Esophagus squamous epithelium (tissue), 5 donors: ENCODE measurements at regions not wholly inside any gene's neighbourhood (a gene's known extent, or its start where the extent isn't known, plus 50 kb on each side); places are given as distances from the start of the nearest gene placed in this dataset.

Experiments used
- DNase-seq: peaks from one replicate; lab custom pipeline; 2025; lab: John Stamatoyannopoulos, UW
- H3K27ac ChIP-seq, 4 donors: fragments of 200-600 bp; sonication (generic); one replicate each; pipeline ENCODE4 v1.5.1; 2016 to 2019; ENCODE audit warnings: mild to moderate bottlenecking in 1 of 4
- H3K27me3 ChIP-seq, 4 donors: fragments of 200-600 bp; sonication (generic); 1 replicate in 3 of 4; 2 replicates in 1 of 4; pipeline versions ENCODE4 v1.5.1 to v1.6.0; 2017 to 2021; ENCODE audit warnings: antibody characterized with exemption in 1 of 4
- H3K36me3 ChIP-seq, 3 donors: fragments of 200-600 bp; sonication (generic); one replicate each; pipeline ENCODE4 v1.5.1; 2016 to 2019
- H3K4me1 ChIP-seq, 3 donors: fragments of 200-600 bp; sonication (generic); one replicate each; pipeline ENCODE4 v1.5.1; 2017 to 2019
- H3K4me3 ChIP-seq, 4 donors: fragments of 200-600 bp; sonication (generic); 1 replicate in 3 of 4; 2 replicates in 1 of 4; pipeline ENCODE4 v1.5.1; 2016 to 2019; ENCODE audit warnings: mild to moderate bottlenecking in 2 of 4, moderate library complexity in 1 of 4
- H3K9me3 ChIP-seq, 3 donors: fragments of 200-600 bp; sonication (generic); one replicate each; pipeline ENCODE4 v1.5.1; 2016 to 2019
- CTCF ChIP-seq, 6 experiments: fragments of 450-650 bp in 4 of 6; fragments of 200-600 bp in 2 of 6; sonication (generic) in 2 of 6; IDR thresholded peaks; one replicate each; pipeline ENCODE4 v1.5.1; 2016 to 2019; ENCODE audit warnings: antibody characterized with exemption in 6 of 6, mild to moderate bottlenecking in 4 of 6, moderate library complexity in 4 of 6
- POLR2A ChIP-seq, 4 donors: fragments of 450-650 bp; IDR thresholded peaks; one replicate each; pipeline ENCODE4 v1.6.1; 2017; ENCODE audit warnings: antibody characterized with exemption in 4 of 4, mild to moderate bottlenecking in 4 of 4, moderate library complexity in 3 of 4
- WGBS, 2 donors: methylation state at CpG; one replicate each; pipeline ENCODE4 v1.1.5; 2018; 5-methylcytosine and 5-hydroxymethylcytosine counted together
- intact Hi-C: fragments of 100-400 bp; cut with DNase I; formaldehyde crosslinking; loops from one replicate; pipeline ENCODE4 v1.15.0; 2022
- donor health status: DM: yes; HTN: yes; CAD: no.

GRCh38 chr14:26866721-26867120 is 268.9 kb upstream of the NOVA1 start:
- TF ChIP-seq POLR2A (IDR thresholded peaks at IDR 0.05) (no peak), CTCF (IDR thresholded peaks at IDR 0.05) (no peak)
- intact Hi-C loops: no loop called here

GRCh38 chr14:26867171-26867757 is 269.4 kb upstream of the NOVA1 start:
- TF ChIP-seq POLR2A (IDR thresholded peaks at IDR 0.05): no peak
- no peak for TF ChIP-seq CTCF (IDR thresholded peaks at IDR 0.05)
- 18 to 23% methylated on average over 6 of the region's 6 CpGs for WGBS, 2 donors
- intact Hi-C loops: no loop called here
- DNase-seq: no peak
- Histone ChIP-seq H3K4me1 (no peaks in the 10 kb centered on the region), H3K4me3 (no peak overlapping the region), H3K36me3 (no peaks in the 10 kb centered on the region), H3K9me3 (no peaks in the 10 kb centered on the region), H3K27ac (no peak overlapping the region), H3K27me3 (no peaks in the 10 kb centered on the region)

More at GRCh38 chr14:26866721-26867120, 268.9 kb upstream of the NOVA1 start:
- H3K27me3 ChIP-seq: no peaks in the 10 kb centered on the region
- WGBS, 2 donors: 26 to 27% methylated on average over 1 of the region's 1 CpG
- no peaks in the 10 kb centered on the region for H3K9me3 ChIP-seq
- H3K27ac ChIP-seq: no peak overlapping the region
- no peaks in the 10 kb centered on the region for H3K36me3 ChIP-seq
- no peak overlapping the region for H3K4me3 ChIP-seq
- DNase-seq: no peak
- H3K4me1 ChIP-seq: no peaks in the 10 kb centered on the region

- TF ChIP-seq CTCF (IDR thresholded peaks at IDR 0.05) (no peak), POLR2A (IDR thresholded peaks at IDR 0.05) (no peak)
- WGBS, 2 donors: 71 to 81% methylated on average over 2 of the region's 2 CpGs
- H3K27ac ChIP-seq: no peak overlapping the region
- DNase-seq: no peak
- H3K36me3 ChIP-seq: no peaks in the 10 kb centered on the region
- no peaks in the 10 kb centered on the region for H3K27me3 ChIP-seq
- no peaks in the 10 kb centered on the region for H3K9me3 ChIP-seq
- no peaks in the 10 kb centered on the region for H3K4me1 ChIP-seq
- H3K4me3 ChIP-seq: no peak overlapping the region
- intact Hi-C loops: no loop called here
These were observed 272.3 kb upstream of the NOVA1 start for GRCh38 chr14:26870096-26870495.

- Histone ChIP-seq H3K4me1 (no peaks in the 10 kb centered on the region), H3K9me3 (no peaks in the 10 kb centered on the region), H3K4me3 (no peak overlapping the region), H3K27me3 (no peaks in the 10 kb centered on the region), H3K27ac (no peak overlapping the region), H3K36me3 (no peaks in the 10 kb centered on the region)
- intact Hi-C loops: no loop called here
- TF ChIP-seq POLR2A (IDR thresholded peaks at IDR 0.05) (no peak), CTCF (IDR thresholded peaks at IDR 0.05) (no peak)
- WGBS, 2 donors: 42 to 53% methylated on average over 8 of the region's 8 CpGs
- no peak for DNase-seq
These were observed 273.1 kb upstream of the NOVA1 start for GRCh38 chr14:26870722-26871617.
